ENCODE measurements at regions not wholly inside any gene's neighbourhood (a gene's known extent, or its start where the extent isn't known, plus 50 kb on each side); places are given as distances from the start of the nearest gene placed in this dataset.
A peak's percentile ranks its signal among the peaks of the same experiment; 100 is the strongest.

GRCh38 chr6:26216359-26216885 is 129.2 kb downstream of the HFE start:
- DNase-seq (ENCODE audit: low read depth in 3 of 3) = peak in 2 of 3 donors; percentile 70 to 77

GRCh38 chr6:26216886-26217713 is 129.9 kb downstream of the HFE start:
- DNase-seq (ENCODE audit: low read depth in 3 of 3) = peak in 2 of 3 donors; percentile 68 to 76

- no peak for DNase-seq (ENCODE audit: low read depth in 3 of 3)
Measured at GRCh38 chr6:26217714-26218075, 130.5 kb downstream of the HFE start.

GRCh38 chr6:26218824-26219223 is 131.6 kb downstream of the HFE start:
- DNase-seq (ENCODE audit: low read depth in 3 of 3) = no peak

GRCh38 chr6:26220145-26220970 is 133.1 kb downstream of the HFE start:
- DNase-seq (ENCODE audit: low read depth in 3 of 3) = no peak

- DNase-seq (ENCODE audit: low read depth in 3 of 3) = no peak
Measured at GRCh38 chr6:26221186-26221585, 134.0 kb downstream of the HFE start.

GRCh38 chr6:26222571-26222970 is 135.3 kb downstream of the HFE start:
- DNase-seq (ENCODE audit: low read depth in 3 of 3) = no peak

- no peak for DNase-seq (ENCODE audit: low read depth in 3 of 3)
Measured at GRCh38 chr6:26223228-26223627, 136.0 kb downstream of the HFE start.

- DNase-seq (ENCODE audit: low read depth in 3 of 3) = peak in 1 of 3 donors; percentile 30
Measured at GRCh38 chr6:26223650-26224546, 136.7 kb downstream of the HFE start.

- no peak for DNase-seq (ENCODE audit: low read depth in 3 of 3)
Measured at GRCh38 chr6:26224547-26224912, 137.3 kb downstream of the HFE start.

- no peak for DNase-seq (ENCODE audit: low read depth in 3 of 3)
Measured at GRCh38 chr6:26224940-26225847, 138.0 kb downstream of the HFE start.

- no peak for DNase-seq (ENCODE audit: low read depth in 3 of 3)
Measured at GRCh38 chr6:26225848-26226578, 138.8 kb downstream of the HFE start.

GRCh38 chr6:26226579-26226967 is 138.4 kb upstream of the BTN3A2 start:
- DNase-seq (ENCODE audit: low read depth in 3 of 3) = no peak

GRCh38 chr6:26230351-26230750 is 134.6 kb upstream of the BTN3A2 start:
- DNase-seq (ENCODE audit: low read depth in 3 of 3) = no peak

- DNase-seq (ENCODE audit: low read depth in 3 of 3) = no peak
Measured at GRCh38 chr6:26231006-26231587, 133.9 kb upstream of the BTN3A2 start.

- no peak for DNase-seq (ENCODE audit: low read depth in 3 of 3)
Measured at GRCh38 chr6:26232306-26232939, 132.6 kb upstream of the BTN3A2 start.

GRCh38 chr6:26232940-26233648 is 131.9 kb upstream of the BTN3A2 start:
- DNase-seq (ENCODE audit: low read depth in 3 of 3) = peak in 2 of 3 donors; percentile 46 to 49

GRCh38 chr6:26233649-26234420 is 131.2 kb upstream of the BTN3A2 start:
- DNase-seq (ENCODE audit: low read depth in 3 of 3) = peak in 2 of 3 donors; percentile 53 to 74
